Peyer's patch (tissue), 4 donors: ENCODE measurements at regions not wholly inside any gene's neighbourhood (a gene's known extent, or its start where the extent isn't known, plus 50 kb on each side); places are given as distances from the start of the nearest gene placed in this dataset.

Experiments
- CTCF ChIP-seq, 6 experiments: fragments of 450-650 bp in 4 of 6; fragments of 200-600 bp in 2 of 6; sonication (generic) in 1 of 6; IDR thresholded peaks; one replicate each; pipeline ENCODE4 v1.5.1; 2017 to 2019; ENCODE audit warnings: antibody characterized with exemption in 6 of 6, mild to moderate bottlenecking in 3 of 6, moderate library complexity in 1 of 6
- POLR2A ChIP-seq, 2 donors: fragments of 450-650 bp; IDR thresholded peaks; one replicate each; pipeline ENCODE4 v1.5.1; 2017; ENCODE audit warnings: antibody characterized with exemption in 2 of 2, mild to moderate bottlenecking in 2 of 2, moderate library complexity in 2 of 2

GRCh38 chr4:181193131-181193930 lies 1049.9 kb upstream of the TENM3 start:
- TF ChIP-seq POLR2A (IDR thresholded peaks at IDR 0.05) (no peak), CTCF (IDR thresholded peaks at IDR 0.05) (no peak)
